CD4-positive, alpha-beta T cell treated with Interleukin-12 subunit alpha and Interleukin-12 subunit beta, for 1 hour (primary cell): ENCODE measurements at regions not wholly inside any gene's neighbourhood (a gene's known extent, or its start where the extent isn't known, plus 50 kb on each side); places are given as distances from the start of the nearest gene placed in this dataset.

Source experiments
- DNase-seq: peaks from one replicate; pipeline ENCODE4 v3.0.0-alpha.2; 2020

GRCh38 chr15:70214276-70214675 is 116.6 kb upstream of the TLE3 start:
- DNase-seq, result no peak

DNA sequence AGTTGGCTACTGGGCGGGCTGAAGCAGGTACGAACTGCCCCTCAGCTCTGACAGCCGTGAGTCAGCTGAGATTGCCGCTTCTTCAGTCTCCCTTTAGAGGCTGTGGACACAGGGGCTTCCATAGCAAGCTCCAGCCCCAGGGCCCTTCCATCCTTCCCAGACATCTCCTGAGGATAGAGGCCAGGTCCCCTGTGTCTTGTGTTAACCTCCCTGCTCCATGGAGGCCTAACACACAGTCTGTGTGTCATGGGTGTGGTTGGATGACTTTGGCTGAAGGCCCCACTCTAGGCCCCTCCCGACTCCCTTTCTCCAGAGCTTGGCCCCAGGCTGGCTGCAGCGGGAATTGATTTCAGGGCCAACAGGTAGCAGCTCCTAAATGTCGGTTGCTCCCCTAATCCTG is 116.1 kb upstream of the TLE3 start:
- DNase-seq, result no peak

DNA sequence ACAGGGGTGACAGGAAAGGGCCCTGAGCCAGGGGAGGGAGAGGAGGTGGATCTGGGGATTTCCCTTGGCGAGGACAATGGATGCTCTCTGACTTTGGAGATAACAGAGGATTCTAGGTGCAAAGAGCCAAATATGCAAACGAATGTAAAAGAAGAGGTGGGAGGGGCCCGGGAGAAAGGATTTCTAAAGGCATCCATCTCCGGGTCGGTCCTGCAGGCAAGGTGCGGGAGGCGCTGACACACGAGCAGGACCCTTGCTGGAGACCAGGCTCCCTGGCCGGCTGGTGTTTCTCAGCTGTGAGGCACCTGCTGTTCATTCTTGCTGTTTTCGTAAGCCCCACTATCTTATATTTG is 115.2 kb upstream of the TLE3 start:
- no peak for DNase-seq

- no peak for DNase-seq
These were observed 114.7 kb upstream of the TLE3 start for GRCh38 chr15:70212286-70212962.

GRCh38 chr15:70210528-70210927 is 112.8 kb upstream of the TLE3 start:
- no peak for DNase-seq

- no peak for DNase-seq
These were observed 112.4 kb upstream of the TLE3 start for GRCh38 chr15:70210076-70210475.

- DNase-seq, result no peak
These were observed 111.8 kb upstream of the TLE3 start for GRCh38 chr15:70209499-70209898.

- no peak for DNase-seq
These were observed 110.6 kb upstream of the TLE3 start for GRCh38 chr15:70208332-70208731.

GRCh38 chr15:70206668-70207067 is 109.0 kb upstream of the TLE3 start:
- DNase-seq, result no peak

DNA sequence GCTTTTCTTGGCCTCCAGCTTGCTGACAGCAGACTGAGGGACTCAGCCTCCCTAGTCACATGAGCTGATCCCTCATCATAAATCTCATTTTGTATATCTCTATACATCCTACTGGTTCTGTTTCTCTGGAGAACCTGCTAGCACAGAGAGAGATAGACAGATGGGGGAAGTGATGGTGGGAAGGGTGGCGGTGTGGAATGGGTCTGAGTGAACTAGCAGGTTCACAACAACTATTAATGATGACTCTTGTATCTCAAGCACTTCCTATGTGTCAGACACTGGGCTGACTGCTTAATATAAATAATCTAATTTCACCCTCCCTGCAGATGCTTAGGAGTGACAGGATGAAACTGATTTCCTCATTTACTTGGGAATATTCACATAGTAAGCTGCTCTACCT is 106.9 kb upstream of the TLE3 start:
- no peak for DNase-seq

DNA sequence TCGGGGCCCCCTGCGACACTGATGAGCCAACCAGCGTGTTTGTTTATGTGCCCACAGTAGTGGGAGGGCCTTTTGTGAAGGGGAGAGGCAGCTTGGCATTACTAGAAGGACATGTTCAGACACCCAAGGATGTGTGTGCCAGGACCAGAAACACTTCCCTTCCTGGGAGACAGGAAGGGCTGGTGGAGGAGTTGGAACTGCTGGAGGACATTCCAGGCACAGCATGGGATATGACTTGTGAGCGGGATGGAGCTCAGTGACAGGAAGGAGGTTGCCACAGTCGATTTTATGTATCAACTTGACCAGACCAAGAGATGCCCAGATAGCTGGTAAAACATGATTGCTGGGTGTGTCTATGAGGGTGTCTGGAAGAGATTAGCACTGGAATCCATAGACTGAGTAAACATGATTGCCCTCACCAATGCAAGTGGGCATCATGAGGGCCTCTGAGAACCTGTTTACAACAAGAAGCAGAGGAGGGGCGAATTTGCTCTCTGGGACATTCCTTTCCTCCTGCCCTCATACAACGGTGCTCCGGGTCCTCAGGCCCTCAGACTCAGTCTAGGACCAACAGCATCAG is 106.4 kb upstream of the TLE3 start:
- no peak for DNase-seq

GRCh38 chr15:70202756-70203155 is 105.0 kb upstream of the TLE3 start:
- no peak for DNase-seq

DNA sequence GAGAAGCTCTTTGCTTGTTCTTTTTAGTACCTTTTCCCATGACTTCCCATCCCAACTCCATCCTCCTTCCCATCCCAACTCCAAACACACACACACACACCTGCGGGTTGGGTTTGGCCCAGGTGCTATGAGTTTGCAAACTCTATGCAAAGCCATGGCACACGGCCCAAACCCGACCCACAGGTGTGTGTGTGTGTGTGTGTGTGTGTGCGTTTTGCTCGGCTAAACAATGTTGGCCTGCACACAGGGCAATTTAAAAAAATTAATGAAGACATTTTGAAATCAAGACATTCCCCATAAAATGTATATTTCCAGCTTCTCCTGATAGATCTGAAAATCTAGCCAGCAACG is 103.7 kb upstream of the TLE3 start:
- no peak for DNase-seq

- DNase-seq, result no peak
These were observed 103.1 kb upstream of the TLE3 start for GRCh38 chr15:70200511-70201424.

DNA sequence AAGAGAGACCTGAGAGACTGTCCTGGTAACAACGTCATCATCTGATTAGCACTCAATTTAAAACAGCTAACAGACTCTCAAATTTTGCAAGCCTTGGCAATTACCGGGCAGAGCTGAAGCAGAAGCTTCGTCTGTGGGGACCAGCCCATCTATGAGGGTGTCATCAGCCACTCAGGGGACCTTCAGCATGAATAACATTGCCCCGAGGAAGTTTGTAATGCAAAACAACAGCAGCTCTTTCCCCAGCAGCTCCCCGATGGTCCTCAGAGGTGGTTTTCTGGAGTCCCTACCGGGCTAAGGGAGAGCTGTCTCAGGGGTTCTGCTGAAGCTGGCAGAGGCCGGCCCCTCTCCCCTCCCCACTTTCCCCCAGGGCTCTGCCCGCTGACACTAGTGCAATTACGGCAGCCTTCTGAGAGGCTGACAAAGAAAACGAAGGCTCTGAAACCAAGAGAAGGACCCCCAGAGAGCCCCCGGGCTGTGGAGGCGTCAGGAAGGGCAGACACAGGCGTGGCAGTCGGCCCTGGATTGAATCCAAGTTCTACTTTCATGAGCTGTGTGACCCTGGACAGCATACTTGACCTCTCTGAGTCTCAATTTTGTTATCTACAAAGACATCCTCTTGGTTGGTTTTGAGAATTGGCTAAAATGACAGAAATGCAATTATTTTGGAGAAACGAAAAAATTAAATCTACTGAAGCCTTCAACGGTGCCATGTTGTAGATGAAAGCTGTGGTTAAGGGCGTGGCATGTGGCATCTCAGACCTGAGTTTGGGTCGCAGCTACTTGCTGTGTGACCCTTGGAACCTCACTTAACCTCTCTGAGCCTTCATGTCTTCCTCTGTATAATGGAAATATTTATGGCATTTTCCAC is 102.1 kb upstream of the TLE3 start:
- no peak for DNase-seq

GRCh38 chr15:70199124-70199482 is 101.4 kb upstream of the TLE3 start:
- no peak for DNase-seq

DNA sequence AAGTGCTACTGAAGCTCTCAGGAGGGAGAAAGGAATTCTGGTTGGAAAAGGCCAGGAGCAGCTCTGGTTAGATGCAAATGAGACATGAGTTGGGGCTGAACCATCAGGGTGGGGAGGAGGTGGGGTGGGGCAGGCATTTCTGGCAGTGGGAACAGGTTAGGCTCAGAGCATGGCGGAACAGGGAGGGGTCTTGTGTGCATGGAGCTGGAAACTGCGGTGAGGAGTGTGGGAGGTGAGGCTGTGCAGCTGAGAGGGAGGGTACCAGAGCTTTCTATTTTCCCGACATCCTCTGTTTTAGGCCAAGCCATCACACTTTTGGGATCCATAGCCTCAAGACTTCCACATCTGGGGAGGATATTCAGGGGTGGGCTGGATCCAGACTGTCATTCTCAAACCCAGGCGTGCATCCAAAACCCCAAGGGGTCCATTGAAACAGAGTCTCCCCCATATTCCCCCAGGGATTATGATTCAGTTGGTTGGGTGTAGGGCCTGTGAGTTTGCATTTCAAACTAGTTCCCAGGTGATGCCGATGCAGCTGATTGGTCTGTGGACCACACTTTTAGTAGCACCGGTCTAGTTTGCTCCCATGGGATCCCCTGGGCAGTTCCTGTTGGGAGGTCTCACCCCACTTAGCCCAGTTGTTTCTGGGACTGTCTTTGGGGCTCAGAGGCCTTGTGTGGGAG is 100.9 kb upstream of the TLE3 start:
- no peak for DNase-seq

- DNase-seq, result no peak
These were observed 100.2 kb upstream of the TLE3 start for GRCh38 chr15:70197945-70198361.

GRCh38 chr15:70197318-70197944 is 99.7 kb upstream of the TLE3 start:
- DNase-seq, result no peak

GRCh38 chr15:70196372-70197316 is 98.9 kb upstream of the TLE3 start:
- peak; percentile 49 for DNase-seq
